ENCODE measurements at regions not wholly inside any gene's neighbourhood (a gene's known extent, or its start where the extent isn't known, plus 50 kb on each side); places are given as distances from the start of the nearest gene placed in this dataset.

DNA sequence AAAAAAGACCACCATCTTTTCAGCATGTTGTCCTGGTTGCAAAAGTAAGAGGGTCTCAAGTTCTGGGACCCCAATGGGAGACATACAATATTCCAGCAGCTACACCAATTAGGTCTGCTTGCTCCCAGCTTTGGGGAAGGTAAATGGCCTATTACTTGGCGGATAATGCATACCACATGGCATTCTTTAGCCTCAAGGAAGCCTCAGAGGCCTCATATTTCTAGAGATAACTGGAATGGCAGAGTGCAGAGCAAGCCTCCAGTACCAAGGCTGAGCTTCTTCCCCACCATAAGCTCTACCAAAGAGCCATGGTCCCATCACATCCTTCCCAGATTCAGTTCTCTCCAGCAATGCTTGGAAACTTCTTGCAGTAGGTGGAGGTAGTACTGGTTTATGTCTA lies 493.8 kb downstream of the SHQ1 start:
- no peak for TF ChIP-seq PAX5 (IDR thresholded peaks at IDR 0.05; ENCODE audit: insufficient read depth, low read length, severe bottlenecking)
- no peak for TF ChIP-seq POLR2AphosphoS5 (IDR thresholded peaks at IDR 0.05; ENCODE audit: low read depth, low read length)
- TF ChIP-seq TAF1 (IDR thresholded peaks at IDR 0.05; ENCODE audit: low read depth, low read length): no peak
- TF ChIP-seq POLR2A (IDR thresholded peaks at IDR 0.05; ENCODE audit: low read depth, low read length): no peak

Measured in GM12891 (cell line).